Endothelial cell (in vitro differentiated cells): ENCODE measurements at regions not wholly inside any gene's neighbourhood (a gene's known extent, or its start where the extent isn't known, plus 50 kb on each side); places are given as distances from the start of the nearest gene placed in this dataset.

Source experiments
- DNase-seq: peaks from one replicate; pipeline ENCODE4 v3.0.0; 2021; ENCODE audit warnings: low spot score
- H3K27ac Mint-ChIP-seq: one replicate; pipeline ENCODE4 v1.8.0; 2021; ENCODE audit warnings: mixed read lengths, inconsistent platforms; ENCODE audit not compliant: unreplicated experiment
- H3K27me3 Mint-ChIP-seq: one replicate; pipeline ENCODE4 v1.8.0; 2021; ENCODE audit warnings: mild to moderate bottlenecking, moderate library complexity, mixed read lengths, inconsistent platforms; ENCODE audit not compliant: unreplicated experiment
- H3K36me3 Mint-ChIP-seq: one replicate; pipeline ENCODE4 v1.8.0; 2021; ENCODE audit warnings: mild to moderate bottlenecking, low read depth, mixed read lengths, inconsistent platforms; ENCODE audit not compliant: unreplicated experiment
- H3K4me1 Mint-ChIP-seq: one replicate; pipeline ENCODE4 v1.8.0; 2021; ENCODE audit warnings: mild to moderate bottlenecking, mixed read lengths, inconsistent platforms; ENCODE audit not compliant: unreplicated experiment
- H3K4me3 Mint-ChIP-seq: one replicate; pipeline ENCODE4 v1.8.0; 2021; ENCODE audit warnings: mild to moderate bottlenecking, mixed read lengths, inconsistent platforms; ENCODE audit not compliant: unreplicated experiment
- H3K9me3 Mint-ChIP-seq: one replicate; pipeline ENCODE4 v1.8.0; 2021; ENCODE audit warnings: mixed read lengths, inconsistent platforms; ENCODE audit not compliant: unreplicated experiment
- CTCF ChIP-seq: fragments of 200-600 bp; sonication (generic); IDR thresholded peaks from one replicate; pipeline ENCODE4 v1.5.0; 2021; ENCODE audit warnings: antibody characterized with exemption; ENCODE audit not compliant: unreplicated experiment

GRCh38 chr5:101035425-101035824 lies 132.3 kb upstream of the ST8SIA4 start:
- Mint-ChIP-seq H3K27me3 (no peaks in the 10 kb centered on the region), H3K9me3 (no peaks in the 10 kb centered on the region), H3K4me1 (no peaks in the 10 kb centered on the region), H3K27ac (no peak overlapping the region), H3K4me3 (no peak overlapping the region), H3K36me3 (no peaks in the 10 kb centered on the region)
- no peak for DNase-seq
- no peak for TF ChIP-seq CTCF

DNA sequence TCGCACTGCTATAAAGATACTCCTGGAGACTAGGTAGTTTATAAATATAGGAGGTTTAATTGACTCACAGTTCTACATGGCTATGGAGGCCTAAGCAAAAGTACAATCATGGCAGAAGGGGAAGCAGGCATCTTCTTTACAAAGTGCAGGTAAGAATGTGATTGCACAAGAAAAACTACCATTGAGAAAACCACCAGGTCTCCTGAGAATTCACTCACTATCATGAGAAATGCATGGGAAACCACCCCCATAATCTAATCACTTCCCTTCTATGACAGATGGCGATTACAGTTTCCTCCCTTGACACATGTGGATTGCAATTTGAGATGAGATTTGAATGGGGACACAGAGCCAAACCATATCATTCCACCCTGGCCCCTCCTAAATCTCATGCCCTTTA lies 121.2 kb upstream of the ST8SIA4 start:
- Mint-ChIP-seq H3K36me3 (no peaks in the 10 kb centered on the region), H3K27ac (no peak overlapping the region), H3K4me3 (no peak overlapping the region), H3K4me1 (no peaks in the 10 kb centered on the region), H3K9me3 (peaks cover 5% of the 10 kb centered on the region), H3K27me3 (peaks cover 2% of the 10 kb centered on the region)
- no peak for DNase-seq
- no peak for TF ChIP-seq CTCF

DNA sequence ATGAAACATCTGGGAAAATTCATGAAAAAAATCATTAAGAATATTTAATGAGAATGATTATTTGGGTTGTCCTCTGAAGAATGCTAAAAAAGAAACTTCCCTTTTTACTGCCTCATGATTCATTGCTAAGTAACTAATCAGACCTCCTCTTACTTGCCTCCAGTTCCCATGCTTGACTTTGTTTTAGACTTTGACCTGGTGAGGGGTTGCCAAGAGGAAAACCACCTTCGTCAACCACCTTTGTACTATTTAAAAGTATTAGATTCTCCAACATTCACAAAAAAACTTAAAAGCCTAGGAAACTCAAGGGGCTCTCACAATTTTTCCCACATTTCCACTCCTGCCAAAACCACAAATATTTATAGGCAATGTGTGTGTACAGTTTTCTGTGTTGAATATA lies 115.2 kb upstream of the ST8SIA4 start:
- TF ChIP-seq CTCF = no peak
- DNase-seq = no peak
- no peaks in the 10 kb centered on the region for H3K4me1 Mint-ChIP-seq
- H3K9me3 Mint-ChIP-seq = no peaks in the 10 kb centered on the region
- H3K36me3 Mint-ChIP-seq = no peaks in the 10 kb centered on the region
- H3K27ac Mint-ChIP-seq = no peak overlapping the region
- H3K4me3 Mint-ChIP-seq = no peak overlapping the region
- peaks cover 2% of the 10 kb centered on the region for H3K27me3 Mint-ChIP-seq

- TF ChIP-seq CTCF = no peak
- no peak overlapping the region for H3K27ac Mint-ChIP-seq
- H3K27me3 Mint-ChIP-seq = no peaks in the 10 kb centered on the region
- H3K9me3 Mint-ChIP-seq = no peaks in the 10 kb centered on the region
- H3K4me1 Mint-ChIP-seq = no peaks in the 10 kb centered on the region
- no peak for DNase-seq
- H3K4me3 Mint-ChIP-seq = no peak overlapping the region
- H3K36me3 Mint-ChIP-seq = no peaks in the 10 kb centered on the region
These were observed 109.8 kb upstream of the ST8SIA4 start for GRCh38 chr5:101012880-101013279.

DNA sequence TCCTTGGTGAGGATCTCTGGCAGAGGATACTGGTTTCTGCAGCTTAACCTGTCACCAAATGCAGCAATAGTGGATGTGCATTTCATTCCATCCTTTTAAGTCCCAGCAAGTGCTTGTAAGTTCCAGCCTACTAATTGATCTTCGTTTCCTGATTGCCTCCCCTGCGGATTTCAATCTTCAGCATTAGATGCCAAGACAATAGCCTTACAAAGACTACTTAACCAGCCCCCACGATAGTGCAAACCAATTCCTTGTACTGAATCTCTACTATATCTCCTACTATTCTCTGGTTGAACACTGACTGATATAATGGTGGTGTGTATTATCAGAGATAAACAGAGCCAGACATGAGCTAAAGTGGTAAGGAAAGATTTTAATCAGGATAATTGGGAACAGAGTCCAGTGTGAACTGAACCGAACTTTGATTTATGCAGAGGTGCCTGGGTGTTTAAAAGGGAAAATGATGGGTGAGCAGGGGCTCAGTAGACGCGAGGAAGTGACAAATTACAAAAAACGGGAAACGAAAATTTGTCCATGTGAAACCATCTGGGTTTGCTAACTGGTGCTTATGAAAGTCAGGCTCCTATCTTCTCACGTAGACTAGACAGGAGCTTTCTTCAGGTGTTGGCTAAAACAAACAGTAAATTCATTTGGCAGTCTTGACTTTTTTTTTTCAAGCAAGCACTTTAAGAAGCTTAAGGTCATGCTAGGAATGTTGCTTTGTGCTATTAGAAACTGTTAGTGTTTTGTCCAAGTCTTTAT lies 106.9 kb upstream of the ST8SIA4 start:
- DNase-seq = no peak
- no peak for TF ChIP-seq CTCF
- Mint-ChIP-seq H3K27ac (no peak overlapping the region), H3K4me1 (no peaks in the 10 kb centered on the region), H3K9me3 (peaks cover 5% of the 10 kb centered on the region), H3K36me3 (no peaks in the 10 kb centered on the region), H3K27me3 (no peaks in the 10 kb centered on the region), H3K4me3 (no peak overlapping the region)
